GM21529 (cell line): ENCODE measurements at regions not wholly inside any gene's neighbourhood (a gene's known extent, or its start where the extent isn't known, plus 50 kb on each side); places are given as distances from the start of the nearest gene placed in this dataset.
A peak's percentile ranks its signal among the peaks of the same experiment; 100 is the strongest.

Source experiments
- ATAC-seq: cut with Tn5 transposase; IDR thresholded peaks from one replicate; pipeline ENCODE4 v1.9.1; 2021; ENCODE audit not compliant: unreplicated experiment

GRCh38 chr17:72008236-72008876 lies 112.5 kb upstream of the SOX9 start:
- ATAC-seq, result no peak

DNA sequence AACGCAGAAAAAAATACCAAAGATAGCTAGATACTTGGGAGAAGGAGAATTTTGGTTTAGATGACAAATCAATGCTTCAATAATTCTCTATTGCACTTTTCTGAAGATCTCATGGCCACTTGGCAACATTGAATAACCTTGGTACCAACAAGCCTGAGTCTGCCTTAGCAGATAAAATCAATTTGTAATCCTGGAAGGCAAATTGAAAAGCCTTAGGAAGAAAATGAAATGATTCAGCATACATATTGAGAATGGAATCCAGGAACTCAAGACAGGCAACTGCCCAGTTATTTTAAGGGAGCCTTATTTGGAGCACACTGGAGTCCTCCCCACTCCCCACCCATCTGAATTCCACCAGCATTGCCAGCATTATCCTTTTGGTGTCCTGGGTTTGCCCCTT lies 109.3 kb upstream of the SOX9 start:
- ATAC-seq, result no peak

GRCh38 chr17:72021417-72022041 lies 99.3 kb upstream of the SOX9 start:
- peak; percentile 52 for ATAC-seq

DNA sequence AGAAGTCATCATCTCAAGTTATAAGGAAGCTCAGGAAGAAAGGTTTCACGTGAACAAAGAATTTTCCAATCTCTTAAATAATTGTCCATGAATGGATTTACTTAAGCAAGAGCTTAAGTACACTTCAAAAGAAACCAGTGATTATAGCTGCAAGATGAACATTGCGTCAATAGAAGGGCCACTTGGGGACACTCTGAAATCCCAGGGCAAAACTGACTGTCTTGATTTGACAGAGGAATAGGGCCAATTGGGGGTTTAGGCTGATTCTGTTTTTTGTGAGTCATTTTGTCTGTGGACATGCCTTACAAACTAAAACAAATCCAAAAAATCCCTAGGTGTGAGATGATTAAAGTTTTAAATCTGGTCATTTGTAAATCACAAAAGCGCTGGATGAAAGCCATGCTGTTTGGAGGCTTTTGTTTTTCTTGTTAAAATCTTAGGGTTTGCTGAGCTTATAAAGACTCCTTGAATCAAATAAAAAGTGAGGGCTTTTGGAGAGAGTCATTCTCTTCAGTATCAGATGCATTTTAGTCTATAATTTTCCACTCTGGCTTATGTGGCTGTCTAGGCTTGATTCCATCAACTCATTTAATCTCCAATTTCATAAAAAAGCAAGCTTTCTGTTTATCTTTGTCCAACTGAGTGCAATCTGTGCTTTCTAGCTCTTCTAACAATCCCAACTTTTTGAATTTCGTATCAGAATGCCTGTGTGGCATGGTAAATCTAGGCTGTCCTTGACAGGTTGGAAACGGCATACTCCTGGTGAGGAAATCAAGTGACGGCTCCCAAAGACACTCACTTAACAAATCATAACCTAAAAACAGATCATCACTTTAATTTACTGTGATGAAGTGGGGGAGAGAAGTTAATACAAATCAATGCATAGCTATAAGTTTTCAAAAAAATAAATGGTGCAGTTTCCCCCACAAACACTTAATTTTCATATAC lies 98.2 kb upstream of the SOX9 start:
- no peak for ATAC-seq

DNA sequence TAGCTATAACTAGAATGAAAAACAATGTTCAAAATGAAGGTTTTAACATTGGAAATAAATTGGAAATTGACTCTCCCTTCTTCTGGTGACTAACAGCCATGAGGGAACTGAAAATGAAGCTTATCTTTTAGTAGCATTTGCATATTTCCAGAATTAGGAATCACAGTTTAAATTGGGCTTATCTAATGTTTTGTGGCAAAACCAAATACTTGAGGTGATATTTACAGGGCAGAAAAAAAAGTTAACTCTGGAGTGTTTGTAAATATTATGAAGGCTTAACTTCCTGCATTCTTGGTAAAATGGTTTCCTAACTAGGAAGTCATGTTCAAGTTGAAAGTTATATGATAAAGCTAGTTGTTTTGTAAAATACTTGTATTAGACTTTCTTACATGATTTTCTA lies 96.4 kb upstream of the SOX9 start:
- ATAC-seq, result no peak

DNA sequence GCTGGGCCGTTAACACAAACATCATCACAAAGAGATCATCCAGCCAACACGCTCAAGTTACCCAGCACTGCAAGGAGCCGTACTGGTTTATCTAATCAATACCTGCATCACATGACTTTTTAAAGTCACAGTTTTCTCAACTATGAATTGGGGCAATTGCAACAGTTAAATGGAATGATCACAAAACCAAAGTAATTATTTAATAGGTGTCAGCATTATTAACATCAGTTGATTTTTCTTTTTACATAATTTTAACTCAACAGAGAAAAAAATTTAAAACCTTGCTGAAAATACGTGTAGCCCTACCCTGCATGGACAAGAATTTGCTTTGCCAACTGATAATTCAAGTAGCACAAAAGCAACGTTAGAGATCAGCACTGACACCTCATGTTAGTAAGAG lies 95.7 kb upstream of the SOX9 start:
- no peak for ATAC-seq

DNA sequence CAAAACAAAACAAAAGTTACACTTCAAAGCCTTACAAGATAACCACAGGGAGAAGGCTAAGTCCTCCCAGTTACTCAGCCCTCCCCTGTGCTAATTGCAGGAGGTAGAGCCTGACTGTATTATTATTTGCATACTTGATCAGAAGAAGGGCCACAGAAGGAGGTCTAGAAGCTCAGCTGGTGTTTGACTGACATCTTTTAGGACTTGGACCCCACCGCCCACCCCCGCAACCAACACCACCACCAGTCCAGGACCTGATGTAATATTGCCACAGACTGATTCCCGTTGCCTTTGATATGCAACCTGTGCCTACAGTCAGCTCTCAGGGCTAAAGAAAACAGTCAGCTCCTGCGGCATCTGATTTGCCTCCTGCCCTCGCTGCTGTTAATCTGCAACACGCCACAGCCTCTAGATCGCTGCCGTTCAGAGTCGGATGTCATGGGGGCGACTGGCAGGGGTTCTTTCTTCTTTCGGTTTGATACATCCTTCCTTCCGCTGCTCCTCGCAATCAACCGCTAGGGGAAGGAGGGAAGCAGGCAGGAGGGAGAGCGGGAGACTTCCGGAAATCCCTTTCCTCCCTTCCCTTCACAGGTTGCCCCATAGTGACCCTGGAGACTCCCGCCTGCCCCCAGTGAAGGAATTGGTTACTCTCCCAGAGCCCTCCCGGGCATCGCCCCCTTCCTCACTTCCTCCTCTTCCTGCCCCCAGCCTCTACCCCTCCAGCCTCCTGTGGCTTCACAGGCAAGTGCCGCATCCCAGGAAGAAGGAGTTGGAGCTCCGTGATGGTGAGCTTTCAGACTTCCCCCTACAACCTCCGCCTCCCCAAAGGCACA lies 90.5 kb upstream of the SOX9 start:
- ATAC-seq, result peak; percentile 67

GRCh38 chr17:72031219-72031884 lies 89.5 kb upstream of the SOX9 start:
- ATAC-seq, result no peak

DNA sequence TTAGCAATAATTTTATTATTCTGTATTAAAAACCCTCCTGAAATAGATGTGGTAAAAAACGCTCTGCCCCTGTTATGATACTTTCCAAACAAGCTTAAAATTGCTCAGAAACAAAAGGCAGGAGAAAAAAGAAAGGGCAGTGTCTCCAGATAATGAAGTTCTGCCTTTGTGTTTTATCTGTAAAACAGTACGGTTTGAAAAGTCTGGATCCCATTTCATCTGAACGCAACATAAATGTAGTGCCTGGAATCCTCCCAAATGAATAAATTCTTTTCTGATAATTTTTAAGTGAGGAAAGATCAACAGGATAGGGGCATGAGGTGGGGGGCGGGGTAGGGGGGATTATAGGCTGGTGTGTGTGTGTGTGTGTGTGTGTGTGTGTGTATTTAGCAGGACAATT lies 87.5 kb upstream of the SOX9 start:
- no peak for ATAC-seq

DNA sequence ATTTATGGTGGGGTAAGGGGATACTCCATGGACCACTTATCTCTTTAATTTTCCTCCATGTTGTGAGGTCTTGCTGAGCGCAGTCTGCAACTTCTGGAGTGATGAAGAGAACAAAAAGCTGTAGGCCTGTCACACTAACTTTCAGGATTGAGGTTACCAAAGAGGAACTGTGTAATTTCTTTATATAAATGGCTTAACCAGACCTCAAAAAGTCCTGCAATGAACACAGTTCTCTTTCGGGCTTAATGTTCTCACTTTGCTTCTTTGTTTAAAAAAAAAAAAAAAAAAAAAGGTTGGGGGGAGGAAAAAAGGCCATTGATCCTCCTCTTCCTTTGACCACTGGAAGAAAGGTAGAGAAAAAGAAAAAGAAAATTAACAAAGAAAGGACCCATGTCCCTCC lies 86.8 kb upstream of the SOX9 start:
- peak; percentile 52 for ATAC-seq

DNA sequence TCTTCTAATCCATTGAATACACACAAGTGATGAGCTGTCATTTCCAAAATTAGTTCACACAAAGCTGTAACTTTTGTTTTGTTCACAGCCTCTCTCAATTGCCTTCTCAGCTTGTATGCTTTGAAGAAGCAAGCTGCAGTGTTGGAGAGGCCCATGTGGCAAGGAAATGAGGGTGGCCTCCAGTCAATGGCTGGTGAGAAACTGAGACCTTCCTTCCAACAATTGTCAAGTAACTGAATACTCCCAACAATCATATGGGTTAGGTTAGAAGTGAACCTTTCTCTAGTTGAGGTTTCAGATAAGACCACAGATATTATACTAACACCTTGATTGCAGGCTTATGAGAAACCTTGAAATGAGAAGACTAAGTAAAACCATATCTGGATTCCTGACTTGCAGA lies 82.4 kb upstream of the SOX9 start:
- ATAC-seq, result no peak

- ATAC-seq, result no peak
These were observed 81.3 kb upstream of the SOX9 start for GRCh38 chr17:72039490-72039889.

GRCh38 chr17:72046178-72046577 lies 74.6 kb upstream of the SOX9 start:
- ATAC-seq, result no peak

DNA sequence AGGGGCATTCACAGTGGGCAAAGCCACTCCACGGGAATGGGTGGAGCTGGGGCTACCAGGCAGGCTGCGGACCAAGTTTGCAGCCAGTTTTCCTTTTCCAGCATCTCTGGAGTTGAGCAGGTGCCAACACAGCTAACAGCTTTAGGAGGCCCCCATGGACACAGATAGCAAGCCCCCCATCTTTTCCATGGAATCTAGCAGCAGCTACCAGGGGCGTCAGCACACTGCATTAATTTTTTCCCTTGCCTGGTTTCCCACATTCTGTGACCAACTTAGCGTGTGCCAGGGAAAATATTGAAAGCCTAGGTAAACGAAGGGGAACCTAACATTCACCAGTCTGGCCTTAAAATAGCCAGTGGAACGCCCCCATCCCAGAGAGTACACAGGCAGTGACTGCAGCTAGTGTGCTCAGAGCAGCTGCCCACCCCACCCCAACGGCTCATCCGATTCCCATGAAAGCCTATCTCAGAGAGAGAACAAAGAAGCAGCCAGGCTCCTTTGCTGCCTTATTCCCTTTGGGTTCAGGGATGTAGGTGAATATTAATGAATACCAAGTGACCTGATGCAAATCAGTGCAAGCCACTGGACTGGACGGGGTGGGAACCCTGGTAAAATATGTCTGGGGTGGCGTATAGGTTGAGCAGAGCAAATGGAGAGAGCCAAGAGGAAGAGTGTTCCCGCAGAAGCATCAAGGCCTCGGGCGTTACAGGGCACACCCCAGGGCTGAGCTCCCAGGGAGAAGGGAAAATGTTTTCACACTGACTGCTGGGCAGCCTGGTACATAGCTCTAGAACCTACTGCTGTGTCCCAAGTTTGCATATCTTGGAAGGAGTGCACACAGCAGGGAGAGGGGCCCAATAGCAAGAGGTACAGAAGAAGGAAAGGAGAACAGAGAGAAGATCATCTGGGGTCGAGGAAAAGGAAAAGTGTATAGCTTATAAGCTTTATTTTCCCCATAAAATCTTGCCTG lies 73.9 kb upstream of the SOX9 start:
- ATAC-seq, result no peak

GRCh38 chr17:72049914-72050313 lies 70.9 kb upstream of the SOX9 start:
- ATAC-seq, result no peak

GRCh38 chr17:72053036-72053435 lies 67.8 kb upstream of the SOX9 start:
- no peak for ATAC-seq

- ATAC-seq, result no peak
These were observed 67.4 kb upstream of the SOX9 start for GRCh38 chr17:72053449-72053848.

DNA sequence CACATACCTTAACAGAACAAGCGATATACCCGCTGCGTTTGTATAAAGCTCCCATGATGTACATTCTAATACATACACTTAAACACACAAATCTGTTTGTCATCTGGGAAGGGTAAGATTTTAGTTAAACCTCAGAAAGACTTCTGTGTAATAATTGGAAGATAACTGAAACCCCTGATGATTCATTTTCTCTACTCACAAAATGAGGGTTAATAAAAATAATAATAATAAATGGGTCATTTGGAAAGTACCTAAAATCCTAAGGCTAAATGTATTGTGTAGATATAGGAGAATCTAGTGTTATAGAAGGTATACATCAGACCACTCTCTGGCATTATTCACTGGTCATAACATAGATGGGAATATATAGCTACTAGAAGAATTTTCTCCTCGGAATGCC lies 64.7 kb upstream of the SOX9 start:
- no peak for ATAC-seq

GRCh38 chr17:72056727-72057290 lies 64.0 kb upstream of the SOX9 start:
- ATAC-seq, result no peak
